HS-27A (cell line): ENCODE measurements at regions not wholly inside any gene's neighbourhood (a gene's known extent, or its start where the extent isn't known, plus 50 kb on each side); places are given as distances from the start of the nearest gene placed in this dataset.

Experiments
- DNase-seq: peaks from one replicate; pipeline ENCODE4 v3.0.0-alpha.2; 2012; ENCODE audit warnings: low read depth, missing footprints

DNA sequence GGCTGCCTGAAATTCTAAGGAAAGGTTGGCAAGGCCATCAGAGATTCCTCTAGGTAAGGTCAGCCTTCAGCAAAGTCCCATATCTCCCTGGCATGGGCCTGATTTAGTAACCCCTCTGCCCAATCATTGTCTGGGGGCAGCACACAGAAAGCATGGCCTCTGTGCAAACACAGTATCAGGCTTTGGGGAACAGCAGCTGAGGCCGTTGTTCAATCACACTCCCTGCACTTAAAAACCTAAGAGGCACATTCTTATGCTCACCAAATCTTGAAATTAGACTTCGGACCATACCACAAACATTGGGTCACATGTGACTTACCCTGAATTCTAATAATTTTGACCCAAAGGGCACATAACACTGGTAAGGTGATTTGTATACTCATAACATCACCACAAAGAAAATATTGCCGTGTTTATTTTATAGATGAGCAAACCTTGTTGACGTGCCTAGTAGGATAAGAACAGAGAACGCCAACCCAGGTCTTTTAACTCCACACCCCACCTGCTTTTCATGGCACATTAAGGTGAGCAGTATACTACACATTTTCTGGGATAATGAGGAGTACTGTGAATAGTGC is 212.7 kb downstream of the HNMT start:
- no peak for DNase-seq

DNA sequence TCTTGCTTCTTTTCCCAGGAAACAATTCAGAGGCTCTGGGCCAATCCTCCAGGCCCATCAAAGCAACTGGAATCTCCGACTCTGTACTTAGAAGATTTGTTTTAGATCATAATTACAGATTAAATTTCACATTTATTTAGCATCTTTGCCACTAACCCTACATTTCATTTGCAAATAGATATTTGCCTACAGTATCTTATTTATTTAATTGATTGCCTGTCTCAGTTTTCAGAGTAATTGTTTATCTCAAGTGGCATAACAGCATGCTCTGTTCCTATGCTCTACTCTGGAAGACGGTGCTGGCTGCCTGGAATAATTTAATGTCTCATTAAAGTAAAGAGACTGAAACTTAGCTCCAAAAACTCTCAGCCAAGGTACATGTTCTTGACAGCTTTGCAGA is 213.4 kb downstream of the HNMT start:
- DNase-seq = no peak

DNA sequence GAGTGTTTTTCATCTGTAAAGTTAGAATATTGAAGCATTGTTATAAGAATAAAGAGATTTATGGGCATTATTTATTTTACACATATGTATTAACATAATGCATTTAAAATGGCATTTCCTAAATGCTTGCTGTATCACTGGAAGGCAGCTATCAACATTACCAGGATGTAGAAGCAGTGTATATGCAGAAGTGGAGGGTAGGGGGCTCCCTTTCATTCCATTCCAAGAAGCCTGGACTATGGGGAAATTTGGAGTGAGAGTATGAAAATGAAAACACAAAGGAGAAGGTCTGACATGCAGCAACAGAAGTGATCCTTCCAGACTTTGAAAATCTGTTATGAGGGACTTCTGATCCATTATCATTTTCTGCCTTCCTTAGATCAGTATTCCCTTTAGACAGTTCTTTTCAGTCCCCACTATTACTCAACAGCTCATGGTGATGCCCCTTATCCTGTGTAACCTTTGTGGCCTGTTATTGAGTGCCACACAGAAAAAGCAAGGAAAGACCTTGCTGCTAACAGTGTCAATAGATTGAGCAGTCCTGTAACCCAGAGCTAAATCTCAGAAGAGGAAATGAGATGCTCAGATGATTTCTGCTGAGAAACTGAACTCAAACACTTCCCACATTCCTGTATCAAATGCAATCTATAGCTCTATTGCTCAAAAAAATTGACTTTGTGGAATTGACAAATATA is 216.6 kb downstream of the HNMT start:
- no peak for DNase-seq

DNA sequence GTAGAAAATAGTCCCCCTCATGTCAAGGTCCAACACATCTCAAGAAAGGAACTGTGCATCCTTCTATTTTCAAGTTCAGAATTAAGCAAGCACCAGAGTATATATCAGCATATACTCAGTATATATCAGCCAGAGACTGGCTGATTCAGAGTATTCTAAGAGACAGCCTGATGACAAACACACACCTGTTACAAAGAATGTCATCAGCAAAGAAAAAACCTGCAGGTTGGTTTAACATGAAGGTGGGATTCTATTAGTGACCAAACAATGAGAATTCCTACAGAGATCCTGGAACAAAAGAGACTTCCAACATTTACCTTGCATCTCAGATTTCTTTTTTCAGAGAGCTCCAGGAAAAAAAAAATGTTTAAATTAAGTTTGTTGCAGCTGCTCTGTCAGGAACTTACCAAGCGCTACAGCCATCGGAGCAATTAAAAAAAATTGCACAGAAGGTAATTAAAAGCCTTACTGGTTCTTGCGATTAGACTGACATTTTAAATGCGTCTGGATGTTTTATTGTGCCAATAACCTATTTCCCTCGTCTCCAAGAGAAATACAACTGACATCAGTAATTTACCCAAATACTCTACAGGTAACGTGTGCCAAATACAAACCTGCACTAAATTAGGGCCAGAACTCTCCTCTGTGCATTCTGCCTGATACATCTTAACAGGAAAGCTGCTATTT is 218.1 kb downstream of the HNMT start:
- DNase-seq = no peak

DNA sequence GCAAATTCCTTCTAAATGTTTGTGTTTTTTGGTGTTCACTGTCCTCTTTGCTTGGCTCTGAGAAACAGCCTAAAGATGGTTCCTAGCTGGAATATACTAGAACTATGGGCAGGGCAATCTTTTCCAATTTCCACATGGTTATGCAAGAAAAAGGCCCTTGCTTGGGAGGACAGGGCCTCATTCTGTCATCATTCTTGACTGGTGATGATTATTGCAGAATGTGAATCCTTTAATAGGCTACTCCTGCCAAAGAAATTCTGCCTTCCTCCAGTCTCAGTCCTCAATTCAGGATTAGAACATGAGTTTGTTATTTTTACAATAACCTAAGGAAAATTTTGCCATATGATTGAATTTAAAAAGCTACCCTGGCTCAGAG is 218.7 kb downstream of the HNMT start:
- DNase-seq = no peak

DNA sequence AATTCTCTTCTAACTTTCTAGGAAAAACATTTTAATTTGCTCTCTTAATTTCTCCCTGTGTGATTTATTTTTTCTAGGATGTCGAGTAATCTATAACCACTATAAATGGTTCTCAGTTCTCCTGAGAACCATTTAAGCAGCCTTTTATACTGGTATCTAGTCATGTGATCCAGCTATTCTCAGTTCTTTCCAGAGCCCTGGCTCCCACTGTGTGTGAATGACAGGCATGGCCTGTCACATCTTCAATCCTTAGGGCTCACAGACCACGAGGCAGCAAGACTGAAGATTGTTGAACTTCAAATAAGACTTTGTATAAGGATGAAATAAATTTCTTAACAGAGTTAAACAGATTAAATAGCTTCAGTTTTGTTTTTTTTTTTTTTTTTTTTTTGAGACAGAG is 219.4 kb downstream of the HNMT start:
- no peak for DNase-seq

DNA sequence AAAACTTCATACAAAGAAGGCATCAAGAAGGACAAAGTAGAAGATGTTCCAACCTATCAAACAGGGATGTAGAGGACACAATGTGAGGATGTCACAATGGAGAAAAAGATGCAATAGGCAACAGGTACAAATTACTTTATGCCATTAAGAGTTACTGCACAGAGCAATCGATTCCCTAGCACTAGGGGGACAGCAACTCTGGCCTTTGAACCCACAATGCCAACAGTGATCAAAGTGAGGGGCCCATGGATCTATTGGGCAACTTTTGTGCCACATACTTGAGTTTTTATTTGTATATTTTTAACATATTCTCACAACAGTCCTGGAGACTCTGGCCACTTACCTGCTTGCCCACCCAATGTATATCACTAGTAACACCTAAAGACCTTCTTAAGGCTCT is 220.2 kb downstream of the HNMT start:
- no peak for DNase-seq

DNA sequence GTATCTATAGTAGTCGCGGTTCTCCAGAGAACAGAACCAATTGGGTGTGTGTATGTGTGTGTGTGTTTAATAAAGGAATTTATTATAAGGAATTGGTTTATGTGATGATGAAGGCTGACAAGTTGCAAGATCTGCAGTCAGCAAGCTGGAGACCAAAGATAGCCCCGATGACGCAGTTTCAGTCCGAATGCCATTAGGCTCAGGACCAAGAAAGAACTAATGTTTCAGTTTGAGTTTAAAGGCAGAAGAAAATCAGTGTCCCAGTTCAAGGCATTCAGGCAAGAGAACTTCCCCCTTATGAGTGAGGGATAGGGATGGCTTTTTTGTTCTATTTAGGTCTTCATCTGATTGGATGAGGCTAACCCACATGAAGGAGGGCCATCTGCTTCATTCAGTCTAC is 221.6 kb downstream of the HNMT start:
- DNase-seq = no peak

DNA sequence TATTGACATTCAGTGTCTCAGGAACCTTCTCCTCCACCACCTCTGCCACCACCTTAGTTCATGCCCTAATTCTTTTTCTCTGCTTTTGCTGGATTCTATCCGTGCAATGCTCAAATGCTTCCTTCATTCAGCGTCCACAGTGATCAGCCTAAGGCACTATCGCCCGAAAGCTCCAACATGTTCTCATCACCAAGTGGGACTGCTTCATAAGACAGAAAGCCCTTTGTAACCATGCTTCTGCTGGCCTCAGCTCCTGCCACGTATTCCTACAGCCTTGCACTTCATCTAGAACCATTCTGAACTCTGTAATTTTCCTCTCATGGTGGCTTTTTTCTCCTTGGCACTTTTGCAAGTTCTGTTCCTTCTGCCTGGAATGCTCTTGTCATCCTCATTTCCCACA is 222.9 kb downstream of the HNMT start:
- DNase-seq = no peak

DNA sequence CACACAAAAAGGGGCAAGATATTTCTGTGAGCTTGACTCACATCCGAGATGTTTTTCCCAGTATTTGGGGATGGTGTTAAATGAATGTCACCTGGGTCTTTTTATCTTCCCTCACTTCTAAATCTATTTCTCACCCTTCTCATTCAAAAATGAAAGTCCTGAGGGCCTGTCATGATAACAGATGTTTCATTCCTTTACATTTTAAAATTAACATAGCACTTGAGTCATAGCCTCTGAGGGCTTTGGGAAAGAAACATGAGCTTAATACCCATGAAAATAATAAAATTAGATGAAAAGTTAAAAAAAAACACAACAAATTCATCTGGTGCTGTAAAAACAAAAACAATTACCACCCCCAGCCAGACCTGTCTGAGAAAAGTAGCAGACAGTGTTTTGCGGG is 226.7 kb downstream of the HNMT start:
- no peak for DNase-seq

DNA sequence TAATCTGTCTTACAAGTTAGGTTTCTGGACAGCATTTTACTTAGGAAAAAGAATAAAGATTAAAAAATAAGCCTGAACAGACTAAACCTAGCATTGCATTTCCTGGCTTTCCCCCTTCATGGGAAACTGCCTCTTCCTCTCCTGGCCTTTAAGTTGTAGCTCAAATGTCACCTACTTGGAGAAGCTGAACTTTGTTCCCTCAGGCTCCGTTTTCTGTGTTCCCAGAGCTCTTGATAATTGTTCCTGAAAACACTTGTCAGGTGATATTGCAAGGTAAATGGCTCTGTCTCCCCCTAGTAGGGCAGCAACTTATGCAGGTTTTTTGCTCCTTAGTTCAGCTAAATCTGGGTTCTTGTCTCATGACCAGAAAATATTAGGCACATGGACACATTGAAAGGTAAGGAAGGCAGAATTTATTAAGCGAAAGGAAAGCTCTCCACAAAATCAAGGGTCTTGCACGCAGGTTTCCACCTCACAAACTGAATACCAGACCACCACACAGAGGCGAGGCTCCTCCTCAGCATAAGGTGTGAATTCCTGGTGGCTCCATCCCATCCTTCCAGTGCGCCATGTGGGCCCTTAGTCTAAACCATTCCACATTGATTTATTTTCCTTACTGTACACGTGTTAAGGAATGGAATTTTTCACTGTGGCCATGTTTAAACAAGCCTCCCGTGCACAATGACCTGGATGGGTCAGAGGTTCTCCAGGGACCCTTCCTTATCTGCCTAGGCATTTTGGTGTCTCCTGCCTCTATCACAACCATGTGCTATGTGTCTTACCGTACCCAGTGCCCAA is 229.3 kb downstream of the HNMT start:
- no peak for DNase-seq

DNA sequence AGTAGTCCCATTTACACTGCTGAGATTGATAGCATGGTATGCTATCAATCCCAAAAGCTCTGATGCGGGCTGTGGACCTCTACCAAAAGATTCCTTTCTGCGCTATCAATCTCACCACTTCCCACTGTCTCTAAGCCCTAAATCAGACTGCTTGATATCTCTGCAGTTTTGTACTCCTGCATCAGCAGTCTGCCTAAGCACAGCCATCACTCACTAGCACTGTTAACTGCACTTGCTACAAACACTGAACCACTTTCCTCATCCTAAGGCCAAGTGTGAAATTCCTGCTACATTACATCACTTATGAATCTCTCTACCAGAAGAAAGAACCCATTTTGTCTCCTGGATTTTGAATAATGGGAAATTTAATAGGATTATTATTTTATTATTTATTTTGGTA is 237.0 kb downstream of the HNMT start:
- DNase-seq = no peak

DNA sequence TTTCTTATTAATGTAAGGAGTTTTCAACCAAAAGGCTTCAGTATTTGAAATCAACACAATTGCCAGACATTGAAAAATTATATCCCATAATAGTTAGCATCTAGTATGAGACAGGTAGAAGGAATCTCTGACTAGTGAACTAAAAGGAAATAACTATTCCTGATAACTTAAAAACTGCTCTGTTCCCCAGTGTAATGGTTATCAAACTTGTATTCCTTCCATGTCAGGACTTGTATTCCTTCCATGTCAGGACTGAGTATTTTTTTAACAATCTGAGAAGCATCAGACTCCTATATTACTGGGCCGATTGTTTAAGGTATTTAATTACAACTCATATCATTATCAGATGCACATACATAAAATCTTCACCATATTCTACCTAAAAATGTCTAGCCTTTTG is 238.5 kb downstream of the HNMT start:
- DNase-seq = no peak

DNA sequence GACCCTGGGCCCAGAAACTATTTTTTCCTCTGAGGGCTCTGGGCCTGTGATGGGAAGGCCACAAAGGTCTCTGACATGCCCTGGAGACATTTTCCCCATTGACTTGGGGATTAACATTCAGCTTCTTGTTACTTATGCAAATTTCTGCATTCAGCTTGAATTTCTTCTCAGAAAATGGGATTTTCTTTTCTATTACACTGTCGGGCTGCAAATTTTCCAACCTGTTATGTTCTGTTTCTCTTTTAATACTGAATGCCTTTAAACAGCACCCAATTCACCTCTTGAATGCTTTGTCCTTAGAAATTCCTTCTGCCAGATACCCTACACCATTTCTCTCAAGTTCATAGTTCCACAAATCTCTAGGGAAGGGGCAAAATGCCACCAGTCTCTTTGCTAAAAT is 241.0 kb downstream of the HNMT start:
- no peak for DNase-seq

DNA sequence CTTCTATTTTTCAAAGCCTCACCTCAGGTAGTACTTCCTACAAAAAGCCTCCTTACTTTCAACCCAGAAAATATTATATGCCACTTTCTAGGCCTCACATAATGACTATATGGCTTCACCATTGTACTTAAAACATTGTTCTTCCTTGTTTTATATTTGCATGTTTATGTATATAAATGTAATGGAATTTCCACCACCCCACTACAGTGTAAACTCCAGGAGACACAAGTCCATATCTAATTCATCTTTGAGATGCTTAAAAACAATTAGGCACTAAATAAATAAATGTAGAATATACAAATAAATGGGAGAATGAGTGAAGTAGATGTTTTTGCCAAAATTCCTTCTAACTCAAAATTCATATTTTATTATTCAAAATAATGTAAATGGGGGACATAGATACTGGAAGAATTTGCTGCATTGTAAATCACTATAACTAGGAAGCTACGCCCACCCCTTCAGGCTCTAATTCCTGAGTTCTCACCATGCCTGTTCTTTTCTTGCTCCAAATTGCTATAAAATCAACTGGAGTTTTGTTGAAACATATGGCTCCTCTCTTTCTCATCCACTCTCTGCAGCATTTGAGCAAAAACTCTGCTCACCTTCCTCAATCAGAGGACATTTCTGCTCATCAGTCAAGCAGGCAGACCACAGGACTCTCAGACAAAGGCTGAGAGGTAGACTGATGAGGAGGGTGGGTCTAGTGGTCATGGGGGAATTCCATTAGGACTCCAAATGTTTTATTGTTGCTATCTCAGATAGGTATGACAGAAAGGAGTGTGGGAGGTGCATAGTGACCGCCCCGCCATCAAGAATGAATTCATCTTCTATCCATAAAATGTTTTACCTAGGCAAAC is 243.0 kb downstream of the HNMT start:
- no peak for DNase-seq

DNA sequence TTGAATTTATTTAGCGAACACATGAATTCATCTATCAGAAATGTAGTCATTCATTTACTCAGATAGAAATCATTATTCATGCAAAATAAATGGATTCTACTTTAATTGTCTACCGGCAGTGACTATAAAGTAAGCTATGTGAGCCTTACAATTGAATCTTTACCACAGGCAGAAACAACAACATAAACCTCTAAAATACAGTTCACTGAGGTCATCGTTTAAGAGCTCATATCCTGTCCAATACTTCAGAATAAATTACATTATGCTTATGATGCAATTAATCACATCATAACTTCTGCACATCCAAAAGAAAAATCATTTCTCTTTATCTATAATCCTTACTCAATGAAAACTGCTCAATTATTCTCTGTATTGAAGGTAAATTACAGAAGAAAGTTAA is 244.7 kb downstream of the HNMT start:
- no peak for DNase-seq

DNA sequence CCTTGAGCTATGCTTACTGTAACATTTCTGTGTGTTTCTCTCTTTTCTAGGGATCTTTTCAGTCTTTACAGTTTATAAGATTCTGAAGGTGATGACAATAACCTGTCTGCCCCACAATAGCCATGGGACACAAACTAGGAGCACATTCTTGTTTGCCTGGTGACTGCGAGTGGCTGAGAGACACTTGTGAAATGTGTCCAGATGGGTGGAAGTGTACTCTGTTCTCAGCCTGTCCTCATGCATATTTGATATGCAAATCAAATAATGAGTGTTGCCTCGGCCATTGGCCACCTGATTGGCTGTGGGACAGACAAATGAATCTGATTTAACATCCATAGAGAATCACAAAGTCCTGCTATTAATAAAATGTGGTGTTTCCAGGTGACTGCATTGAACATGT is 246.2 kb downstream of the HNMT start:
- DNase-seq = no peak

DNA sequence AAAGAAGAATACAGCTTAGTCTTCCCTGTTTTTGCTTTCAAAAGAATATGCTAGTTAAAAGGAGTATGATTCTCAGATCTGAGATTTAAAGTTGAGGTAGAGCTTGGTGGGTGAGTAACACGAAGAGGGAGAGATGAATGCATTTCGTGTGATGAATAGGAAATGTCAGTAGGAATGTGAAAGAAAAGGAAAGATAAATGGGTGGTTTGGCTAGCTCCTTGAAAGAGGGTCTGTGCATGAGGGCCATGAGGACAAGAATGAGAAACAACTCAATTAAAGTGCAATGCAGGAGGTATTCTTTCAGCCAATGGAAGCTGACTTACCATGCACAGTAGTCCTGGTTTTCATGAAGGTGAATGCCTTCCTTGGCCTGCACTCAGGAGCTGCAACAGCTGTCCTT is 248.2 kb downstream of the HNMT start:
- DNase-seq = no peak

DNA sequence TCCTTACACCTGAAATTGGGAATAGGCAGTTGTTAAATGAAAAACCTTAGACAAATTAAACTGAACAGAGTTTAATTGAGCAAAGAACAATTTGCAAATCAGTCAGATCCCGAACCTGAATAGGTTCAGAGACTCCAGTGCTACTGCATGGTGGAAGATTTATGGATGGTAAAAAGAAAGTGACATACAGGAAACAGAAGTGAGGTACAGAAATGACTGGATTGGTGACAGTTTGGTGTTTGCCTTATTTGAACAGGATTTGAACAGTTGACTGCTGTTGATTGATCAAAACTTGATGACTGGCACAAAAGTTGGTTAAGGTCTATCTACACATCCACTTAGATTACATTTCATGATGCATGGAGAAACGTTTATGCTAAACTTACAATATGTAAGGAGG is 248.8 kb downstream of the HNMT start:
- DNase-seq = no peak

DNA sequence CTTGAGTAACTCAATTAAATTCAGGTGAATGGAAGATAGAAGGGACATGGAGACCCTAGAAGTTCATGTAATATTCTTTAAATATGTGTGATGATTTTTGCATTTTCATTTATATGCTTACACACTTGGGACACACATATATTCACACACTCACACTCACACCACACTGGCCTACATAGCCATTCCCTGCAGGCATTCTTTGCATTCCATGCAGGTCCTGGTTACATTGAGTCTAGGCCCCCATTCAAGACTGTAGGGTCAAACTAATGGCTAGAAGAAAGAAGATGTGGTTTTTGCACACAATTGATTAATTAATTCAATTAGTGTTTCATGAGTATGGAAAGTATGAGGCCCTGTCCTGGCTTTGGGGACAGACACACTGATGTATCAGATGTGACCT is 249.4 kb downstream of the HNMT start:
- no peak for DNase-seq

DNA sequence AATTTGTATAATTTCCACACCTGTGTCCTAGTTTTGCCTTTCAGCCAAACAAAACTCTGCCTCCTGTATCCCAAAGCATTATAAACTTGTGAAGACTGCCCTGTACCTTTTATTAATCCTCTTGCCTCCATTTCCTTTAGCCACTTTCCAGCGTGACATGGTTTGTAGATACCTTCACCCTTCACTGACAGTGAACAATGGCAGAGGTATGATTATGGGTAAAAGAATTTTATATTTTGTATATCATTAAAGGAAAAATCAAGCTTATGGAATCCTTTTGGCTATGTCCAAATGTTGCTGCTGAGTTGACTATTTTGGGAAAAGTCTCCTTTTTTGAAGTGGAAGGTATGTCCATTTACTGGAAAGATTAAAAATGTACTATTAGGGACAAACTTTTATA is 251.7 kb downstream of the HNMT start:
- DNase-seq = no peak

DNA sequence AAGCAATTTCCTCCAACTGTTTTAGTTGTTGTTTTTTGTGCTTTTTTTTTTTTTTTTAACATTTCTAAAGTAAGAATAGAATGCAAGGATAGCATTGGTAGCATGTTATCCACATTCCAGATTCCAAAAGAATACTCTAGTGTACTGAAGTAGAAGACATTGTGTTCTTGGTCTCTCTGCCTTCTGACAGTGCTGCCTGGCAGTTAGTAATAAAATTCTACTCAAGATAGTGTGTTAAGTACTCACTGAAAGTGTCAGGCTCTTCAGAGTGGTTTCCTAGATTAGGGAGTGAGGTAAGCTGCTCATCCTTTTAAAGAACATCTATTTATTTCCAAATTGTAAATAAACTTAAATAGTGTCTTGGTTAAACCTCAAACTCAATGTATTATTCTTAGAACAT is 253.7 kb downstream of the HNMT start:
- no peak for DNase-seq
